WTC11 (cell line): ENCODE measurements at regions not wholly inside any gene's neighbourhood (a gene's known extent, or its start where the extent isn't known, plus 50 kb on each side); places are given as distances from the start of the nearest gene placed in this dataset.

Experiments used
- ATAC-seq: fragments of 200-7000 bp; cut with Tn5 transposase; 2 replicates; pipeline ENCODE4 v1.10.0; 2021; ENCODE audit warnings: mild to moderate bottlenecking, moderate library complexity
- CTCF ChIA-PET: fragments of 300-600 bp; sonication (Branson Sonifier 250); formaldehyde crosslinking; loops from one replicate; lab custom pipeline; 2021; ENCODE audit warnings: antibody characterized with exemption; lab: Charles Lee
- POLR2A ChIA-PET: fragments of 350-600 bp; sonication (Branson Sonifier 250); formaldehyde crosslinking; loops from one replicate; lab custom pipeline; 2021; ENCODE audit warnings: antibody characterized with exemption; lab: Charles Lee
- DNase-seq: peaks from one replicate; pipeline ENCODE4 v3.0.0; 2021; ENCODE audit warnings: low spot score
- H3K27ac Mint-ChIP-seq: 2 replicates; pipeline ENCODE4 v1.8.0; 2021; ENCODE audit warnings: mixed read lengths
- H3K27me3 Mint-ChIP-seq: 2 replicates; pipeline ENCODE4 v1.8.0; 2021; ENCODE audit warnings: low read depth, mild to moderate bottlenecking, moderate library complexity, mixed read lengths
- H3K36me3 Mint-ChIP-seq: 2 replicates; pipeline ENCODE4 v1.8.0; 2021; ENCODE audit warnings: mixed read lengths
- H3K4me1 Mint-ChIP-seq: 2 replicates; pipeline ENCODE4 v1.8.0; 2022; ENCODE audit warnings: mixed read lengths
- H3K4me3 Mint-ChIP-seq: 2 replicates; pipeline ENCODE4 v1.8.0; 2021; ENCODE audit warnings: mild to moderate bottlenecking, moderate library complexity, mixed read lengths
- H3K9me3 Mint-ChIP-seq: 2 replicates; pipeline ENCODE4 v1.8.0; 2021; ENCODE audit warnings: mixed read lengths
- ATF2 ChIP-seq: sonication (generic); formaldehyde crosslinking; IDR thresholded peaks from 2 replicates; pipeline ENCODE4 v1.8.1; 2022; ENCODE audit warnings: low read depth, missing genetic modification reagents, borderline replicate concordance
- ATF3 ChIP-seq: sonication (generic); formaldehyde crosslinking; conservative IDR thresholded peaks from 2 replicates; pipeline ENCODE4 v1.8.1; 2022; ENCODE audit warnings: mild to moderate bottlenecking, missing genetic modification reagents
- CREM ChIP-seq: sonication (generic); formaldehyde crosslinking; IDR thresholded peaks from 2 replicates; pipeline ENCODE4 v1.8.1; 2022; ENCODE audit warnings: mild to moderate bottlenecking, missing genetic modification reagents, moderate library complexity
- E2F1 ChIP-seq: sonication (generic); formaldehyde crosslinking; IDR thresholded peaks from 2 replicates; pipeline ENCODE4 v1.8.0; 2022; ENCODE audit warnings: mild to moderate bottlenecking, missing genetic modification reagents
- ELF4 ChIP-seq: sonication (generic); formaldehyde crosslinking; IDR thresholded peaks from 2 replicates; pipeline ENCODE4 v1.8.1; 2022; ENCODE audit warnings: low read depth, mild to moderate bottlenecking, moderate library complexity, missing genetic modification reagents
- ESRRA ChIP-seq: sonication (generic); formaldehyde crosslinking; IDR thresholded peaks from 2 replicates; pipeline ENCODE4 v1.8.1; 2022; ENCODE audit warnings: mild to moderate bottlenecking, missing genetic modification reagents, borderline replicate concordance
- FOXK1 ChIP-seq: sonication (generic); formaldehyde crosslinking; IDR thresholded peaks from 2 replicates; pipeline ENCODE4 v1.8.0; 2022; ENCODE audit warnings: mild to moderate bottlenecking, moderate library complexity, missing genetic modification reagents
- FOXP1 ChIP-seq: sonication (generic); formaldehyde crosslinking; IDR thresholded peaks from 2 replicates; pipeline ENCODE4 v1.8.0; 2022; ENCODE audit warnings: missing genetic modification reagents, mild to moderate bottlenecking, moderate library complexity, borderline replicate concordance
- FOXP4 ChIP-seq: sonication (generic); formaldehyde crosslinking; IDR thresholded peaks from 2 replicates; pipeline ENCODE4 v1.8.0; 2022; ENCODE audit warnings: mild to moderate bottlenecking, missing genetic modification reagents
- GRHL2 ChIP-seq: fragments of 250-450 bp; sonication (Bioruptor Pico); IDR thresholded peaks from 2 replicates; pipeline ENCODE4 v1.8.0; 2022; ENCODE audit warnings: mild to moderate bottlenecking, moderate library complexity; ENCODE audit not compliant: insufficient replicate concordance, severe bottlenecking
- MLX ChIP-seq: sonication (generic); formaldehyde crosslinking; IDR thresholded peaks from 2 replicates; pipeline ENCODE4 v1.8.1; 2023; ENCODE audit warnings: mild to moderate bottlenecking, missing genetic modification reagents, moderate library complexity
- MYBL2 ChIP-seq: sonication (generic); formaldehyde crosslinking; IDR thresholded peaks from 2 replicates; pipeline ENCODE4 v1.8.1; 2023; ENCODE audit warnings: mild to moderate bottlenecking, moderate library complexity, missing genetic modification reagents
- PRDM15 ChIP-seq: sonication (generic); formaldehyde crosslinking; IDR thresholded peaks from 2 replicates; pipeline ENCODE4 v1.8.0; 2022; ENCODE audit warnings: missing genetic modification reagents
- STAT6 ChIP-seq: sonication (generic); formaldehyde crosslinking; conservative IDR thresholded peaks from 2 replicates; pipeline ENCODE4 v1.8.1; 2023; ENCODE audit warnings: mild to moderate bottlenecking, low read depth, missing genetic modification reagents, moderate library complexity
- TEAD4 ChIP-seq: sonication (generic); formaldehyde crosslinking; IDR thresholded peaks from 2 replicates; pipeline ENCODE4 v1.8.0; 2022; ENCODE audit warnings: mild to moderate bottlenecking, missing genetic modification reagents
- TP53 ChIP-seq: sonication (generic); formaldehyde crosslinking; IDR thresholded peaks from 2 replicates; pipeline ENCODE4 v1.8.1; 2023; ENCODE audit warnings: mild to moderate bottlenecking, missing genetic modification reagents
- ZNF317 ChIP-seq: sonication (generic); formaldehyde crosslinking; IDR thresholded peaks from 2 replicates; pipeline ENCODE4 v1.8.1; 2023; ENCODE audit warnings: low read depth, mild to moderate bottlenecking, moderate library complexity, missing genetic modification reagents, borderline replicate concordance
- ZNF512 ChIP-seq: sonication (generic); formaldehyde crosslinking; IDR thresholded peaks from 2 replicates; pipeline ENCODE4 v1.8.1; 2022; ENCODE audit warnings: missing genetic modification reagents, borderline replicate concordance
- ZNF671 ChIP-seq: fragments of 250-450 bp; sonication (Bioruptor Pico); IDR thresholded peaks from 2 replicates; pipeline ENCODE4 v1.8.0; 2021; ENCODE audit warnings: mild to moderate bottlenecking
- ZSCAN18 ChIP-seq: fragments of 250-450 bp; sonication (Bioruptor Pico); IDR thresholded peaks from 2 replicates; pipeline ENCODE4 v2.1.2; 2022; ENCODE audit warnings: mild to moderate bottlenecking, moderate library complexity

- no peak overlapping the region for H3K4me3 Mint-ChIP-seq
- TF ChIP-seq TP53 (CRISPR knock-in tag): no peak
- no peak for TF ChIP-seq ELF4 (CRISPR knock-in tag)
- TF ChIP-seq ZNF512 (CRISPR knock-in tag): no peak
- no peak for TF ChIP-seq PRDM15 (CRISPR knock-in tag)
- TF ChIP-seq ZNF317: no peak
- no peak for TF ChIP-seq CREM (CRISPR knock-in tag)
- TF ChIP-seq TEAD4: no peak
- ChIA-PET POLR2A (no interaction called here), CTCF (no interaction called here)
- no peak for ATAC-seq
- no peak for DNase-seq
- H3K4me1 Mint-ChIP-seq: no peaks in the 10 kb centered on the region
- no peaks in the 10 kb centered on the region for H3K36me3 Mint-ChIP-seq
- no peak overlapping the region for H3K27ac Mint-ChIP-seq
- peaks cover 4% of the 10 kb centered on the region; the same call in 1 of the 2 replicates for H3K9me3 Mint-ChIP-seq
- H3K27me3 Mint-ChIP-seq: no peaks in the 10 kb centered on the region
Observed at GRCh38 chr12:88255847-88256246, 113.7 kb downstream of the TMTC3 start.

GRCh38 chr12:88258396-88258795, 116.3 kb downstream of the TMTC3 start:
- H3K36me3 Mint-ChIP-seq: no peaks in the 10 kb centered on the region
- H3K4me1 Mint-ChIP-seq: no peaks in the 10 kb centered on the region
- no peaks in the 10 kb centered on the region for H3K27me3 Mint-ChIP-seq
- DNase-seq (no peak), ATAC-seq (no peak)
- ChIA-PET POLR2A (no interaction called here), CTCF (no interaction called here)
- no peak overlapping the region for H3K4me3 Mint-ChIP-seq
- H3K9me3 Mint-ChIP-seq: peaks cover 4% of the 10 kb centered on the region; the same call in 1 of the 2 replicates
- no peak overlapping the region for H3K27ac Mint-ChIP-seq
- TF ChIP-seq GRHL2 (CRISPR knock-in tag) (no peak), FOXP4 (CRISPR knock-in tag) (no peak), FOXK1 (CRISPR knock-in tag) (no peak), ESRRA (no peak), MYBL2 (CRISPR knock-in tag) (no peak), ATF2 (no peak), MLX (CRISPR knock-in tag) (no peak), ZNF671 (CRISPR knock-in tag) (no peak), ATF3 (CRISPR knock-in tag) (no peak), E2F1 (no peak), FOXP1 (CRISPR knock-in tag) (no peak), ZSCAN18 (no peak), STAT6 (no peak)
